SK-N-SH (cell line): ENCODE measurements at regions not wholly inside any gene's neighbourhood (a gene's known extent, or its start where the extent isn't known, plus 50 kb on each side); places are given as distances from the start of the nearest gene placed in this dataset.

Experiments used
- CTCF ChIA-PET: fragments of 300-600, 350-600 bp; formaldehyde crosslinking; extraction: SDS; loops from one replicate; lab custom pipeline; 2021; lab: Yijun Ruan, JAX
- POLR2A ChIA-PET: fragments of 350-600 bp; sonication (Branson Sonifier 250); formaldehyde crosslinking; extraction: SDS; loops from one replicate; lab custom pipeline; 2020; ENCODE audit warnings: antibody characterized with exemption, inconsistent platforms; lab: Yijun Ruan, JAX
- DNase-seq: peaks from one replicate; pipeline ENCODE4 v3.0.0; 2012
- H2AFZ ChIP-seq: fragments of 200-600 bp; sonication (generic); 2 replicates; pipeline ENCODE4 v1.8.1; 2016; ENCODE audit warnings: antibody characterized with exemption, mild to moderate bottlenecking, low read depth
- H3F3A ChIP-seq: fragments of 200-600 bp; sonication (generic); replicated peaks from 2 replicates; pipeline ENCODE3; 2016; ENCODE audit warnings: antibody characterized with exemption, mild to moderate bottlenecking; ENCODE audit not compliant: insufficient read depth
- H3K27ac ChIP-seq, 2 experiments: fragments of 200-500 bp in 1 of 2; fragments of 200-600 bp in 1 of 2; sonication (Bioruptor generic) in 1 of 2; sonication (generic), shearing (Covaris generic) in 1 of 2; 2 replicates each; pipeline versions ENCODE4 v1.5.1 to v1.6.1; 2014 to 2016; ENCODE audit warnings: low read depth in 2 of 2, inconsistent platforms in 1 of 2, low read length in 1 of 2, mild to moderate bottlenecking in 1 of 2, mixed read lengths in 1 of 2
- H3K27me3 ChIP-seq: fragments of 200-600 bp; sonication (generic), shearing (Covaris generic); 2 replicates; pipeline ENCODE4 v1.6.1; 2016; ENCODE audit warnings: mixed run types; ENCODE audit not compliant: insufficient read depth
- H3K36me3 ChIP-seq, 2 experiments: fragments of 200-500 bp in 1 of 2; fragments of 200-600 bp in 1 of 2; sonication (Bioruptor generic) in 1 of 2; sonication (generic) in 1 of 2; replicated peaks in 1 of 2; 2 replicates each; pipeline versions ENCODE3 to v1.5.1; 2014 to 2016; ENCODE audit warnings: low read length in 1 of 2, mild to moderate bottlenecking in 1 of 2; ENCODE audit not compliant: insufficient read depth in 2 of 2, control insufficient read depth in 1 of 2
- H3K4me1 ChIP-seq, 2 experiments: fragments of 200-500 bp in 1 of 2; fragments of 200-600 bp in 1 of 2; sonication (Bioruptor generic) in 1 of 2; sonication (generic), shearing (Covaris generic) in 1 of 2; 2 replicates each; pipeline versions ENCODE4 v1.5.1 to v1.6.1; 2014 to 2016; ENCODE audit warnings: low read depth in 1 of 2, low read length in 1 of 2, mixed run types in 1 of 2; ENCODE audit not compliant: insufficient read depth in 2 of 2, control insufficient read depth in 1 of 2
- H3K4me2 ChIP-seq: fragments of 200-600 bp; sonication (generic), shearing (Covaris generic); 2 replicates; pipeline ENCODE4 v1.6.1; 2017; ENCODE audit warnings: mixed run types
- H3K4me3 ChIP-seq, 2 experiments: fragments of 200-500 bp in 1 of 2; fragments of 200-600 bp in 1 of 2; sonication (Bioruptor generic) in 1 of 2; sonication (generic), shearing (Covaris generic) in 1 of 2; 2 replicates each; pipeline versions ENCODE4 v1.5.1 to v1.8.1; 2014 to 2016; ENCODE audit warnings: low read depth in 2 of 2, inconsistent platforms in 1 of 2, low read length in 1 of 2, mild to moderate bottlenecking in 1 of 2, mixed read lengths in 1 of 2, moderate library complexity in 1 of 2
- H3K79me2 ChIP-seq: fragments of 200-600 bp; sonication (generic); 2 replicates; pipeline ENCODE4 v1.8.1; 2017; ENCODE audit warnings: mild to moderate bottlenecking; ENCODE audit not compliant: insufficient read depth
- H3K9ac ChIP-seq: fragments of 200-600 bp; sonication (generic); 2 replicates; pipeline ENCODE4 v1.6.1; 2017; ENCODE audit warnings: mixed run types
- H3K9me2 ChIP-seq: fragments of 200-600 bp; sonication (generic); 2 replicates; pipeline ENCODE4 v1.6.1; 2017; ENCODE audit warnings: mixed run types
- H3K9me3 ChIP-seq: fragments of 200-600 bp; sonication (generic); 2 replicates; pipeline ENCODE4 v1.6.1; 2017; ENCODE audit warnings: mixed run types, mild to moderate bottlenecking, moderate library complexity
- H4K20me1 ChIP-seq: fragments of 200-600 bp; sonication (generic); 2 replicates; pipeline ENCODE4 v1.6.1; 2017; ENCODE audit warnings: mild to moderate bottlenecking, mixed run types; ENCODE audit not compliant: insufficient read depth
- CTCF ChIP-seq: fragments of 200-600 bp; sonication (generic); IDR thresholded peaks from 2 replicates; pipeline ENCODE4 v1.6.1; 2017; ENCODE audit warnings: antibody characterized with exemption, mild to moderate bottlenecking, moderate library complexity
- FOSL2 ChIP-seq: IDR thresholded peaks from 2 replicates; pipeline ENCODE4 v1.4.0; 2012; ENCODE audit warnings: low read depth, mild to moderate bottlenecking, moderate library complexity, borderline replicate concordance
- FOXM1 ChIP-seq: IDR thresholded peaks from 2 replicates; pipeline ENCODE4 v1.4.0; 2012; ENCODE audit warnings: low read depth, mild to moderate bottlenecking
- GATA2 ChIP-seq: sonication (generic); formaldehyde crosslinking; IDR thresholded peaks from 2 replicates; pipeline ENCODE4 v1.5.0; 2020; ENCODE audit warnings: mild to moderate bottlenecking, missing genetic modification reagents
- IRF3 ChIP-seq: fragments of 150-350 bp; IDR thresholded peaks from 2 replicates; pipeline ENCODE4 v1.6.1; 2016; ENCODE audit warnings: mild to moderate bottlenecking, low read depth, low read length
- MAX ChIP-seq: IDR thresholded peaks from 2 replicates; pipeline ENCODE4 v1.4.0; 2012; ENCODE audit warnings: low read depth
- MEF2A ChIP-seq: IDR thresholded peaks from 2 replicates; pipeline ENCODE4 v1.4.0; 2012; ENCODE audit warnings: low read depth, borderline replicate concordance
- MXI1 ChIP-seq: IDR thresholded peaks from 2 replicates; pipeline ENCODE4 v1.6.1; 2012; ENCODE audit warnings: mild to moderate bottlenecking, low read depth, low read length, improper control_type of control experiment
- NFIC ChIP-seq: IDR thresholded peaks from 2 replicates; pipeline ENCODE4 v1.4.0; 2012; ENCODE audit warnings: borderline replicate concordance
- REST ChIP-seq: IDR thresholded peaks from 2 replicates; pipeline ENCODE4 v1.6.1; 2012; ENCODE audit warnings: mild to moderate bottlenecking, low read depth, low read length, moderate library complexity
- SMC3 ChIP-seq: IDR thresholded peaks from 2 replicates; pipeline ENCODE4 v1.6.1; 2012; ENCODE audit warnings: low read depth, low read length, improper control_type of control experiment
- TAF1 ChIP-seq: IDR thresholded peaks from 2 replicates; pipeline ENCODE4 v1.6.1; 2012; ENCODE audit warnings: low read depth, mild to moderate bottlenecking, low read length, moderate library complexity, borderline replicate concordance
- USF1 ChIP-seq: IDR thresholded peaks from 2 replicates; pipeline ENCODE4 v1.4.0; 2012; ENCODE audit warnings: low read depth, borderline replicate concordance
- USF2 ChIP-seq: fragments of 150-350 bp; IDR thresholded peaks from 2 replicates; pipeline ENCODE4 v1.6.1; 2017; ENCODE audit warnings: antibody characterized with exemption, low read length, low read depth, borderline replicate concordance
- YY1 ChIP-seq: IDR thresholded peaks from 2 replicates; pipeline ENCODE4 v1.4.0; 2012; ENCODE audit warnings: low read depth, mild to moderate bottlenecking
- ZBTB33 ChIP-seq: IDR thresholded peaks from 2 replicates; pipeline ENCODE4 v1.4.0; 2012; ENCODE audit warnings: low read depth, borderline replicate concordance
- WGBS: methylation state at CpG from one replicate; pipeline ENCODE4 v1.1.6; 2017; ENCODE audit warnings: low lambda C conversion rate; 5-methylcytosine and 5-hydroxymethylcytosine counted together

GRCh38 chr9:71567890-71568289, 200.4 kb downstream of the CEMIP2 start (continued):
- TF ChIP-seq REST (no peak), MEF2A (no peak), FOXM1 (no peak), FOSL2 (no peak)

GRCh38 chr9:71562140-71562539, 206.2 kb downstream of the CEMIP2 start:
- Histone ChIP-seq H4K20me1 (no peaks in the 10 kb centered on the region), H3K27ac (no peak overlapping the region), H3K4me3 (no peak overlapping the region), H3K9ac (no peak overlapping the region), H3F3A (no peaks in the 10 kb centered on the region), H3K9me3 (no peaks in the 10 kb centered on the region), H3K4me1 (no peaks in the 10 kb centered on the region), H3K36me3 (no peaks in the 10 kb centered on the region), H3K27me3 (peaks cover 11% of the 10 kb centered on the region; the same call in 1 of the 2 replicates), H2AFZ (no peak overlapping the region), H3K9me2 (no peaks in the 10 kb centered on the region), H3K79me2 (no peaks in the 10 kb centered on the region), H3K4me2 (no peak overlapping the region)
- ChIA-PET CTCF (no interaction called here), POLR2A (no interaction called here)
- DNase-seq: no peak
- 3% methylated on average over 4 of the region's 4 CpGs for WGBS
- no peak for TF ChIP-seq REST
- TF ChIP-seq GATA2 (CRISPR knock-in tag): no peak
- TF ChIP-seq CTCF: no peak
- TF ChIP-seq USF2: no peak
- TF ChIP-seq SMC3: no peak
- no peak for TF ChIP-seq TAF1
- TF ChIP-seq MXI1: no peak
- no peak for TF ChIP-seq USF1
- no peak for TF ChIP-seq NFIC
- TF ChIP-seq MAX: no peak
- TF ChIP-seq IRF3: no peak
- TF ChIP-seq ZBTB33: no peak
- no peak for TF ChIP-seq YY1
